ENCODE measurements at regions not wholly inside any gene's neighbourhood (a gene's known extent, or its start where the extent isn't known, plus 50 kb on each side); places are given as distances from the start of the nearest gene placed in this dataset.

DNA sequence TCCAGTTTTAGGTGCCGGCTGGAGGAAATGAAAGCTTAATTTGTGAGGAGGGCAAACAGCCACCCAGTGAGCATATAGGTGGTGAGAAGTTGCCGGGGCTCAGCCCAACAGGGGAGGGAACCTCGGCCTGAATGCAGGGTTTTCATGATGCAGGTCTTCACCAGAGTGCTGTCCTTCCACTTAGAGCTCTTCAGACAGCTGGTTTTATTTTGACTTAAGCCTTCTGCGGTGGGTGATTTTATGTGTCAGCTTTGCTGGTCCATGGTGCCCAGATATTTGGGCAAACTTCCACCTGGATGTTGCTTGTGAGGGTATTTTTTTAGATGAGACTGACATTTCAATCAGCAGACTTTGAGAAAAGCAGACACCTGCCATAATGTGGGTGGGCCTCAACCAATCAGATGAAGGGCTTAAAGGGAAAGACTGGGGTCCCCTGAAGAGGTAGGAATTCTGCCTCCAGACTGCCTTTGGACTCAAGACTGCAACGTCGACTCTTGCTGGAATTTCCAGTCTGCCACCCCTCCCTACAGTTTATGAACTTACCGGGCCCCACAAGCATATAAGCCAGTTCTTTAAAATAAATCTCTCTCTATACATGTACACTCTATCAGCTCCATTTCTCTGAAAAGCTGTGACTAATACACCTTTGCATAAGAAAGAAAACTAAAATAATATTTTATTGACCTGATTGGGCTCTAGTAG lies 72.8 kb downstream of the RHOU start:
- POLR2A ChIA-PET, result no interaction called here
- DNase-seq (ENCODE audit: low read depth, low spot score), result no peak
- CTCF ChIA-PET, result no interaction called here

DNA sequence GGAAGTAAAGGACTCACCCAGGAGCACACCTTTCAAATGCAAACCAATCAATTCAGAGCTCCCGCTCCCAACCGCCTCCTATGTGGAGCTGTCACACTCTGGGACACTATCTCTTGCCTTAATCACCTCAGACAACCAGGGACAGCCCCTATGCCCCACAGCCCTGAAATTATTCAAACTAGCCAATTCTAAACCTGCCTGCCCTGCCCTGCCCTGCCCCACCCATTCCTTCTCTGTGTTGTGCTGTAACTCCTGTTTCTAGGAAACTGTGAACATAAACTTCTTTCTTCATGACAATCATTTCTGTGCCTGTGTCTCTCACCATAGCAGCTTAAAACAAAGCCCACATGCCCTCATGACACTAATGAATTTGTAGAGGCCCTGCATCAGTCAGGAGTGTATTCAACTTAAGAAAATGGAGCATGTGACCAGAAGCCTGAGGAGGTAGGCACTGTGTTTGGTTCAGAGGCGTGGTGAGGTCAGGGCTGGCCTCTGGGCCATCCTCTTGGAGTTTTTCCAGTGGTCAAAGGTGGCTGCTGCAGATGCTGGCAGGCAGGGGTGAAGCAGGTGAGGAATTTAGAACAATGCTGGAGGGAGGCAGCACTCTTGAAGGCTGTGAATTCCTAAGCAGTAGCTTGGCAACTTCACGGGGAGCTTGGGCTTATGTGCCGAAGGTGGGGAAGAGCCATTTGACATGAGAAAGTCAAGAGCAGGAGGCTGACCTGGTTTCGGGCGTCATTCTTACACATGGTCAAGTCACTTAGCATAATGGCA lies 74.5 kb downstream of the RHOU start:
- TF ChIP-seq, protein P1, sequence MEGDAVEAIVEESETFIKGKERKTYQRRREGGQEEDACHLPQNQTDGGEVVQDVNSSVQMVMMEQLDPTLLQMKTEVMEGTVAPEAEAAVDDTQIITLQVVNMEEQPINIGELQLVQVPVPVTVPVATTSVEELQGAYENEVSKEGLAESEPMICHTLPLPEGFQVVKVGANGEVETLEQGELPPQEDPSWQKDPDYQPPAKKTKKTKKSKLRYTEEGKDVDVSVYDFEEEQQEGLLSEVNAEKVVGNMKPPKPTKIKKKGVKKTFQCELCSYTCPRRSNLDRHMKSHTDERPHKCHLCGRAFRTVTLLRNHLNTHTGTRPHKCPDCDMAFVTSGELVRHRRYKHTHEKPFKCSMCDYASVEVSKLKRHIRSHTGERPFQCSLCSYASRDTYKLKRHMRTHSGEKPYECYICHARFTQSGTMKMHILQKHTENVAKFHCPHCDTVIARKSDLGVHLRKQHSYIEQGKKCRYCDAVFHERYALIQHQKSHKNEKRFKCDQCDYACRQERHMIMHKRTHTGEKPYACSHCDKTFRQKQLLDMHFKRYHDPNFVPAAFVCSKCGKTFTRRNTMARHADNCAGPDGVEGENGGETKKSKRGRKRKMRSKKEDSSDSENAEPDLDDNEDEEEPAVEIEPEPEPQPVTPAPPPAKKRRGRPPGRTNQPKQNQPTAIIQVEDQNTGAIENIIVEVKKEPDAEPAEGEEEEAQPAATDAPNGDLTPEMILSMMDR (IDR thresholded peaks at IDR 0.05; ENCODE audit: low read depth, low read length), result no peak
- ChIA-PET POLR2A (no interaction called here), CTCF (no interaction called here)
- Histone ChIP-seq H3K27ac (ENCODE audit: low read depth, low read length) (no peak overlapping the region), H3K9me3 (ENCODE audit: control insufficient read depth, insufficient read depth, low read length) (no peaks in the 10 kb centered on the region), H3K27me3 (ENCODE audit: control insufficient read depth, insufficient read depth, low read length) (peaks cover 7% of the 10 kb centered on the region), H3K4me3 (ENCODE audit: low read depth, low read length) (no peak overlapping the region)
- no peak for DNase-seq (ENCODE audit: low read depth, low spot score)

More for the DNA sequence above, 72.8 kb downstream of the RHOU start:
- TF ChIP-seq, protein P1 (IDR thresholded peaks at IDR 0.05; ENCODE audit: low read depth, low read length), result no peak
- no peak overlapping the region for H3K27ac ChIP-seq (ENCODE audit: low read depth, low read length)
- H3K9me3 ChIP-seq (ENCODE audit: control insufficient read depth, insufficient read depth, low read length), result no peaks in the 10 kb centered on the region
- peaks cover 2% of the 10 kb centered on the region for H3K27me3 ChIP-seq (ENCODE audit: control insufficient read depth, insufficient read depth, low read length)
- H3K4me3 ChIP-seq (ENCODE audit: low read depth, low read length), result no peak overlapping the region

DNA sequence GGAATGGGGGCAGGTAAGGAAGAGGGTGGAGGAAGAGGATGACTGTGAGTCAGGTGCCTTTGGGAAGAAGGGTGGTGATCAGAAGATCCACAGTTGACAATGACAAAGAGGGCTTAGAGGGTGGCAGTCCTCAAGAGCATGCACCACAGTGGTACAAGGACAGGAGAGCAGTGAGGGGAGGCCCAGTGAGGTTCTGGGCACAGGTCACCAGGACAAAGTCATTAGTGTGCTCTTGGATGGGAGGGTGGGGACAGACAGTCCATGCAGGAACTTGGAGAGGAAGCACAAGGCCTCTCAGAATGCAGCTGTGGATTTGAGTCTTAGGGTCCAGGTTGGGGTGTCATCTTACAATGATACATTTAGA lies 75.1 kb downstream of the RHOU start:
- CTCF ChIA-PET, result no interaction called here
- no peak overlapping the region for H3K27ac ChIP-seq (ENCODE audit: low read depth, low read length)
- DNase-seq (ENCODE audit: low read depth, low spot score), result no peak
- TF ChIP-seq, protein P1 (IDR thresholded peaks at IDR 0.05; ENCODE audit: low read depth, low read length), result no peak
- POLR2A ChIA-PET, result no interaction called here
- peaks cover 11% of the 10 kb centered on the region for H3K27me3 ChIP-seq (ENCODE audit: control insufficient read depth, insufficient read depth, low read length)
- H3K9me3 ChIP-seq (ENCODE audit: control insufficient read depth, insufficient read depth, low read length), result no peaks in the 10 kb centered on the region
- no peak overlapping the region for H3K4me3 ChIP-seq (ENCODE audit: low read depth, low read length)

DNA sequence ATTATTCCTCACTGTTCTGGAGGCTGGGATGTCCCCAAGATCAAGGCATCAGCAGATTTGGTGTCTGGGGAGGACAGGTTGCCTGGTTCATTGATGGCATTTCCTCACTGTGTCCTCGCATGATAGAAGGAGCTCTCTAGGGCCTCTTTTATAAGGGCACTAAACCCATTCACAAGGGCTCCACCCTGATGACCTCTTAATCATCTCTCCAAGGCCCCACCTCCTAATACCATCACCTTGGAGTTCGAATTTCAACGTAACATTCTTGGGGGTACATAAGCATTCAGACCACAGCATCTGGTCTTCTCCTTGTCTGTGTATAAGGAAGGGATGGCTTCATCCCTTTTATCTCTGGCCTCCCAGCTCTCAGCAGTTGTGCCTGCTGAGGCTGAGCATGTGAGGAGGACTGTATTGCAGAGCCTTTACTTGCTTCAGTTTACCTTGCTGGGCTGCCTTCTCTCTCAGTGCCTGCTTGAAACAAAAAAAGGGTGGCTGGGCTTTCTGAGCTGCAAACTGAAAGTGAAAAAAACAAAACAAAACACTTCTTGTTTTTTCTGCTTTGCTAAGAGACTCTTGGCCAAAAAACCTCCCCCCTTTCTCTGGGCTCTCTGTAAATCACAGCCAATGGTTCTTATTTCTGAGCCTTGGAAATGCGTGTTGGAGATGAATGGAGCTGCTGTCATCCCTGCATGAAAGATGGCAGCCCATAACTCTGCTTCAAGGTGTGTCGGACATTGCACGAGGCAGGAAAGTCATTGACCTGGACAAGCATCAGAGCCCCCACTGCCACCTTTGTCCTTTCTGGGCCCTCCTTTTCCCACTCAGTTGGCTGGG lies 75.8 kb downstream of the RHOU start:
- ChIA-PET POLR2A (no interaction called here), CTCF (no interaction called here)
- Histone ChIP-seq H3K4me3 (ENCODE audit: low read depth, low read length) (no peak overlapping the region), H3K27ac (ENCODE audit: low read depth, low read length) (no peak overlapping the region), H3K27me3 (ENCODE audit: control insufficient read depth, insufficient read depth, low read length) (peaks cover 14% of the 10 kb centered on the region), H3K9me3 (ENCODE audit: control insufficient read depth, insufficient read depth, low read length) (no peaks in the 10 kb centered on the region)
- no peak for DNase-seq (ENCODE audit: low read depth, low spot score)
- TF ChIP-seq, protein P1 (IDR thresholded peaks at IDR 0.05; ENCODE audit: low read depth, low read length), result no peak

Data from AG04450 (cell line).